ENCODE measurements at regions not wholly inside any gene's neighbourhood (a gene's known extent, or its start where the extent isn't known, plus 50 kb on each side); places are given as distances from the start of the nearest gene placed in this dataset.

DNA sequence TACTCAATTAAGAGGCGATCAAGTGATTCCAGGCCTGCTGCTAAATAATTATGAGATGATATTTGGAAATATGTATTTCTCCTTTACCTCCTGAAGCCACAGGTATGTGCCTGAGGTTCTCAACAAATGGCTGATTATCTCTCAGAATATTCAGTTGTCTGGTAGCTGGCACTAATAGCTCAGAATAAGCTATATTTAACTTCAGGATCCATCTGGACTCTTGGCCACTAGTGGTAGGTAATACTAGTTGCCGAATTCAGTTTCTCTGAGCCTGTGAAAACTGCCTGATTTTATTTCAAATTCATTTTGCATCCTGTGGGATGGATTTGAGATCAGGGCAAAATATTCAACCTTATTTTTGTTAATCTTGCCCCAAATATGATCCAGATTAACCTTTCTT, 499.0 kb downstream of the DIPK2A start:
- TF ChIP-seq CREB1 (IDR thresholded peaks at IDR 0.05; ENCODE audit: low read depth) (no peak), ZBTB7A (IDR thresholded peaks at IDR 0.05; ENCODE audit: low read depth) (no peak), TEAD4 (IDR thresholded peaks at IDR 0.05) (no peak), TCF12 (IDR thresholded peaks at IDR 0.05; ENCODE audit: low read depth) (no peak), YY1 (IDR thresholded peaks at IDR 0.05; ENCODE audit: low read depth) (no peak)
- TF ChIP-seq, protein P1, sequence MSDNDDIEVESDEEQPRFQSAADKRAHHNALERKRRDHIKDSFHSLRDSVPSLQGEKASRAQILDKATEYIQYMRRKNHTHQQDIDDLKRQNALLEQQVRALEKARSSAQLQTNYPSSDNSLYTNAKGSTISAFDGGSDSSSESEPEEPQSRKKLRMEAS (IDR thresholded peaks at IDR 0.05): no peak
